PC-3 (cell line): ENCODE measurements at regions not wholly inside any gene's neighbourhood (a gene's known extent, or its start where the extent isn't known, plus 50 kb on each side); places are given as distances from the start of the nearest gene placed in this dataset.
"Not testable (repeated sequence)": the region's sequence is repeated elsewhere in the genome, so short reads cannot be mapped to it uniquely, and the experiment has no call there.

Source experiments
- ATAC-seq: fragments of 200-7000 bp; cut with Tn5 transposase; 2 replicates; pipeline ENCODE4 v1.9.1; 2020; ENCODE audit warnings: mild to moderate bottlenecking, moderate library complexity
- BruUV-seq: library from RNA; stranded (reverse); fragments of 400-500 nt; replicated peaks from 2 replicates; lab custom pipeline; 2021; lab: Mats Ljungman, UMichigan
- CTCF ChIA-PET: fragments of 300-600 bp; sonication (Branson Sonifier 250); formaldehyde crosslinking; loops from one replicate; lab custom pipeline; 2022; ENCODE audit warnings: antibody characterized with exemption; lab: Charles Lee
- POLR2A ChIA-PET: fragments of 300-600 bp; sonication (Branson Sonifier 250); formaldehyde crosslinking; loops from one replicate; lab custom pipeline; 2022; ENCODE audit warnings: antibody characterized with exemption; ENCODE audit not compliant: unreplicated experiment; lab: Charles Lee
- DNase-seq: peaks from one replicate; pipeline ENCODE4 v3.0.0-alpha.2; 2015
- H2AFZ ChIP-seq: fragments of 300-600 bp; sonication (generic); 2 replicates; pipeline ENCODE4 v1.6.0; 2016; ENCODE audit warnings: antibody characterized with exemption, low read length
- H3F3A ChIP-seq: fragments of 300-600 bp; sonication (generic); one replicate; pipeline ENCODE4 v1.6.0; 2017; ENCODE audit warnings: antibody characterized with exemption, low read length, control low read depth, mild to moderate bottlenecking; ENCODE audit not compliant: unreplicated experiment
- H3K27ac ChIP-seq: fragments of 300-600 bp; sonication (generic); 2 replicates; pipeline ENCODE4 v1.5.1; 2016; ENCODE audit warnings: mild to moderate bottlenecking, low read length
- H3K27me3 ChIP-seq: fragments of 300-600 bp; sonication (generic); 2 replicates; pipeline ENCODE4 v1.6.1; 2016; ENCODE audit warnings: low read length, mixed read lengths
- H3K36me3 ChIP-seq: fragments of 300-600 bp; sonication (generic); 2 replicates; pipeline ENCODE4 v1.6.1; 2016; ENCODE audit warnings: low read depth, mixed run types, low read length, mixed read lengths
- H3K4me1 ChIP-seq: fragments of 300-600 bp; sonication (generic); 2 replicates; pipeline ENCODE4 v1.5.1; 2016; ENCODE audit warnings: low read length; ENCODE audit not compliant: insufficient read depth
- H3K4me2 ChIP-seq: fragments of 300-600 bp; sonication (generic); 2 replicates; pipeline ENCODE4 v1.6.0; 2016; ENCODE audit warnings: low read length
- H3K4me3 ChIP-seq: fragments of 300-600 bp; sonication (generic); 2 replicates; pipeline ENCODE4 v1.5.1; 2016; ENCODE audit warnings: mild to moderate bottlenecking, low read length, mixed read lengths
- H3K79me2 ChIP-seq: fragments of 300-600 bp; sonication (generic); 2 replicates; pipeline ENCODE4 v1.6.1; 2017; ENCODE audit warnings: low read length, mixed read lengths
- H3K9ac ChIP-seq: fragments of 300-600 bp; sonication (generic); 2 replicates; pipeline ENCODE4 v1.6.0; 2016; ENCODE audit warnings: mild to moderate bottlenecking, low read length
- H3K9me2 ChIP-seq: fragments of 300-600 bp; sonication (generic); replicated peaks from 2 replicates; pipeline ENCODE4 v1.6.1; 2016; ENCODE audit warnings: mixed run types, low read length, mixed read lengths
- H3K9me3 ChIP-seq: fragments of 300-600 bp; sonication (generic); 2 replicates; pipeline ENCODE4 v1.6.1; 2016; ENCODE audit warnings: low read length, mixed read lengths
- H4K20me1 ChIP-seq: fragments of 300-600 bp; sonication (generic); 2 replicates; pipeline ENCODE4 v1.6.1; 2016; ENCODE audit warnings: low read length, mixed read lengths
- CTCF ChIP-seq: fragments of 300-600 bp; sonication (generic); conservative IDR thresholded peaks from 2 replicates; pipeline ENCODE4 v1.5.1; 2017; ENCODE audit warnings: antibody characterized with exemption, low read depth, mild to moderate bottlenecking, low read length
- EZH2 ChIP-seq: fragments of 300-600 bp; sonication (generic); IDR thresholded peaks from one replicate; pipeline ENCODE4 v1.6.1; 2017; ENCODE audit warnings: antibody characterized with exemption, mild to moderate bottlenecking, low read length; ENCODE audit not compliant: unreplicated experiment
- EZH2phosphoT487 ChIP-seq: fragments of 300-600 bp; sonication (generic); IDR thresholded peaks from 2 replicates; pipeline ENCODE4 v1.6.1; 2018; ENCODE audit warnings: mild to moderate bottlenecking, antibody characterized with exemption, low read length, borderline replicate concordance
- intact Hi-C: fragments of 100-400 bp; cut with micrococcal nuclease; formaldehyde crosslinking; loops from 2 replicates; pipeline ENCODE4 v1.9.0; 2023

DNA sequence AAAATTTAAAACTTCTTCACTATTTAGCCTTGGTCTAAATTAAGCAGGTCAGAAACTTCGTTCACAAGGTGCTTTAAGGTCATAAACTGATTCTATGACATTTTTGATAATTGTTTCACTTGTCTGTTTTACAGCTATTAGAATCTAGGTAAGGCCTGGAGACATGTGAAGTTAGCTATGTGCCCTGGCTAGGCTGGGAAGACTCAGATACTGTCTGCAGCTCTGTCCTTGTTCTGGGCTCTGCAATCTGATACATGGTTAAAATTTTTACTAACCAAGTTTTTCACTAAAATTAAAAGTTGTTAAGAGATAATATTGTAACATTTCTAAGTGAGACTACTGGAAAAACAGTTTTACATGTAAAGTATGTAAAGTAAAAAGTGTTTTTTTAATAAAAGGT is 479.6 kb upstream of the EPHA6 start:
- Histone ChIP-seq H3K36me3 (no peaks in the 10 kb centered on the region), H3K4me1 (peaks cover 6% of the 10 kb centered on the region; the same call in 1 of the 2 replicates), H3K4me2 (peak overlapping the region; percentile 1; the same call in 1 of the 2 replicates), H3K9me2 (no peaks in the 10 kb centered on the region), H4K20me1 (no peaks in the 10 kb centered on the region), H3K9me3 (no peaks in the 10 kb centered on the region), H3K27ac (no peak overlapping the region), H3F3A (no peaks in the 10 kb centered on the region), H2AFZ (no peak overlapping the region), H3K27me3 (no peaks in the 10 kb centered on the region), H3K79me2 (no peaks in the 10 kb centered on the region), H3K4me3 (no peak overlapping the region), H3K9ac (no peak overlapping the region)
- DNase-seq (no peak), ATAC-seq (peak; percentile 66)
- POLR2A ChIA-PET = interaction anchor here (0.6 kb wide), 1 partner anchor 149 kb away, joined by 5 read pairs; no protein-coding TSS in a partner anchor
- CTCF ChIA-PET = no interaction called here
- TF ChIP-seq CTCF = no peak
- TF ChIP-seq EZH2phosphoT487 = no peak
- TF ChIP-seq EZH2 = no peak
- intact Hi-C loops = loop anchor here (5.0 to 10.0 kb wide), 2 partner anchors 148 to 1320 kb away; no protein-coding TSS in a partner anchor
- BruUV-seq = no TSS peak

- Histone ChIP-seq H3K9ac (no peak overlapping the region), H3K27ac (no peak overlapping the region), H2AFZ (0 out of 2 replicates have a peak overlapping the region, but pooled peaks have one; percentile 21), H4K20me1 (no peaks in the 10 kb centered on the region), H3K9me2 (no peaks in the 10 kb centered on the region), H3K4me1 (peaks cover 11% of the 10 kb centered on the region), H3K79me2 (no peaks in the 10 kb centered on the region), H3K4me2 (peak overlapping the region; percentile 34; the same call in 1 of the 2 replicates), H3K36me3 (no peaks in the 10 kb centered on the region), H3K9me3 (no peaks in the 10 kb centered on the region), H3K27me3 (no peaks in the 10 kb centered on the region), H3F3A (no peaks in the 10 kb centered on the region), H3K4me3 (no peak overlapping the region)
- intact Hi-C loops = loop anchor here (5.0 kb wide), 1 partner anchor 135 kb away; no protein-coding TSS in a partner anchor
- ChIA-PET CTCF (no interaction called here), POLR2A (no interaction called here)
- DNase-seq = peak; percentile 64
- ATAC-seq = peak; percentile 83
- no peak for TF ChIP-seq EZH2phosphoT487
- no peak for TF ChIP-seq EZH2
- no peak for TF ChIP-seq CTCF
- BruUV-seq = no TSS peak
Observed at GRCh38 chr3:96347289-96347688, 467.1 kb upstream of the EPHA6 start.

GRCh38 chr3:96351598-96351997 is 462.8 kb upstream of the EPHA6 start:
- BruUV-seq, POLR2A ChIA-PET, intact Hi-C loops: not testable (repeated sequence)

More at GRCh38 chr3:96351598-96351997, 462.8 kb upstream of the EPHA6 start:
- DNase-seq (peak; percentile 55), ATAC-seq (peak; percentile 50)
- H3K27ac ChIP-seq, H3K4me3 ChIP-seq, H4K20me1 ChIP-seq, H3K79me2 ChIP-seq, H3F3A ChIP-seq, H3K9ac ChIP-seq, H3K9me3 ChIP-seq, H3K9me2 ChIP-seq, H3K4me2 ChIP-seq, CTCF ChIA-PET, H2AFZ ChIP-seq, H3K36me3 ChIP-seq, H3K27me3 ChIP-seq: not testable (repeated sequence)
- H3K4me1 ChIP-seq = peaks cover 17% of the 10 kb centered on the region
